ENCODE measurements at regions not wholly inside any gene's neighbourhood (a gene's known extent, or its start where the extent isn't known, plus 50 kb on each side); places are given as distances from the start of the nearest gene placed in this dataset.

DNA sequence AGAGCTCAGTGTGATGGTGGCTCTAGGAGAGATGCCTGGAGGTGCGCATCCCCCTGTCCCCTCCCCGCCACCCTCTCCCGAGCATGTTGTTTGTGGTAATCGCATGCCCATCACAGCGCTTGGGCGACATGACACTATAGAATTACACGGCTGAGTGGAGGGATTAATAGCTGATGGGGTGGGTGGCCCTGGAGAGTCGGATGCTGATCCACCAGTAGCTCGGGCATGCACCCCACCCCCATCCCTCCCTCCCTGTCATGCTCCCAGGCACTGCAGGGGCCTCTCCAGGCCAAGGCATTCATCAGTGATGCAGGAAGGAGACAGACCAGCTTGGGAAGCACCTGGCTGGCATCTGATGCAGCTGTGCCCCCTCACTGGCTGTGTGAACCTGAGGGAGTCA, 159.0 kb upstream of the IGSF21 start (continued):
- no peak for TF ChIP-seq ASH2L (IDR thresholded peaks at IDR 0.05; ENCODE audit: low read length)
- TF ChIP-seq NRF1 (IDR thresholded peaks at IDR 0.05; ENCODE audit: low read depth, low read length), result no peak
